Skeletal muscle cell (primary cell): ENCODE measurements at regions not wholly inside any gene's neighbourhood (a gene's known extent, or its start where the extent isn't known, plus 50 kb on each side); places are given as distances from the start of the nearest gene placed in this dataset.

Experiments used
- DNase-seq: peaks from one replicate; pipeline ENCODE4 v3.0.0-alpha.2; 2010; ENCODE audit warnings: low read depth
- H3K4me3 ChIP-seq: 2 replicates; pipeline ENCODE4 v1.5.1; 2011; ENCODE audit warnings: low read depth, mild to moderate bottlenecking, control low read depth, low read length, moderate library complexity

- H3K4me3 ChIP-seq: no peak overlapping the region
- DNase-seq: no peak
These were observed 233.6 kb upstream of the MIS18BP1 start for GRCh38 chr14:45486599-45486998.

- no peak overlapping the region for H3K4me3 ChIP-seq
- DNase-seq: no peak
These were observed 214.0 kb upstream of the MIS18BP1 start for GRCh38 chr14:45467023-45467422.

- no peak overlapping the region for H3K4me3 ChIP-seq
- DNase-seq: no peak
These were observed 181.2 kb upstream of the MIS18BP1 start for GRCh38 chr14:45434221-45434620.

GRCh38 chr14:45426685-45427282 lies 173.8 kb upstream of the MIS18BP1 start:
- H3K4me3 ChIP-seq: no peak overlapping the region
- peak; percentile 4 for DNase-seq

GRCh38 chr14:45406942-45407341 lies 153.9 kb upstream of the MIS18BP1 start:
- H3K4me3 ChIP-seq: no peak overlapping the region
- DNase-seq: no peak

GRCh38 chr14:45400950-45401640 lies 148.1 kb upstream of the MIS18BP1 start:
- no peak overlapping the region for H3K4me3 ChIP-seq
- DNase-seq: no peak

- no peak for DNase-seq
- H3K4me3 ChIP-seq: no peak overlapping the region
These were observed 147.5 kb upstream of the MIS18BP1 start for GRCh38 chr14:45400509-45400908.

- H3K4me3 ChIP-seq: no peak overlapping the region
- no peak for DNase-seq
These were observed 128.1 kb upstream of the MIS18BP1 start for GRCh38 chr14:45381091-45381490.

GRCh38 chr14:45377166-45377565 lies 124.2 kb upstream of the MIS18BP1 start:
- no peak overlapping the region for H3K4me3 ChIP-seq
- no peak for DNase-seq

GRCh38 chr14:45373877-45374276 lies 120.9 kb upstream of the MIS18BP1 start:
- no peak for DNase-seq

GRCh38 chr14:45364565-45365156 lies 111.7 kb upstream of the MIS18BP1 start:
- no peak overlapping the region for H3K4me3 ChIP-seq
- no peak for DNase-seq

More at GRCh38 chr14:45373877-45374276, 120.9 kb upstream of the MIS18BP1 start:
- no peak overlapping the region for H3K4me3 ChIP-seq

- H3K4me3 ChIP-seq: no peak overlapping the region
- DNase-seq: no peak
These were observed 109.5 kb upstream of the MIS18BP1 start for GRCh38 chr14:45362505-45362904.

- no peak overlapping the region for H3K4me3 ChIP-seq
- no peak for DNase-seq
These were observed 108.7 kb upstream of the MIS18BP1 start for GRCh38 chr14:45361727-45362126.

GRCh38 chr14:45359746-45360145 lies 106.7 kb upstream of the MIS18BP1 start:
- no peak for DNase-seq
- H3K4me3 ChIP-seq: no peak overlapping the region

GRCh38 chr14:45332360-45332988 lies 79.5 kb upstream of the MIS18BP1 start:
- no peak for DNase-seq
- H3K4me3 ChIP-seq: no peak overlapping the region

- DNase-seq: no peak
- H3K4me3 ChIP-seq: no peak overlapping the region
These were observed 55.9 kb upstream of the MIS18BP1 start for GRCh38 chr14:45308745-45309397.
